ENCODE measurements at regions not wholly inside any gene's neighbourhood (a gene's known extent, or its start where the extent isn't known, plus 50 kb on each side); places are given as distances from the start of the nearest gene placed in this dataset.

GRCh38 chr9:2286825-2287455, 271.8 kb downstream of the SMARCA2 start:
- peaks cover 0 to 5% of the 10 kb centered on the region in 2 donors for H3K4me1 ChIP-seq
- DNase-seq, result no peak
- H3K36me3 ChIP-seq, result no peaks in the 10 kb centered on the region
- no peak overlapping the region for H3K4me3 ChIP-seq (replicated peaks in 1 of 3)
- intact Hi-C loops (cut with DNase I), result no loop called here
- 70 to 78% methylated on average over 5 of the region's 5 CpGs for WGBS, 2 donors
- no peaks in the 10 kb centered on the region for H3K9me3 ChIP-seq
- H3K27me3 ChIP-seq, result no peaks in the 10 kb centered on the region
- no peak overlapping the region for H3K27ac ChIP-seq
- TF ChIP-seq, protein P1, sequence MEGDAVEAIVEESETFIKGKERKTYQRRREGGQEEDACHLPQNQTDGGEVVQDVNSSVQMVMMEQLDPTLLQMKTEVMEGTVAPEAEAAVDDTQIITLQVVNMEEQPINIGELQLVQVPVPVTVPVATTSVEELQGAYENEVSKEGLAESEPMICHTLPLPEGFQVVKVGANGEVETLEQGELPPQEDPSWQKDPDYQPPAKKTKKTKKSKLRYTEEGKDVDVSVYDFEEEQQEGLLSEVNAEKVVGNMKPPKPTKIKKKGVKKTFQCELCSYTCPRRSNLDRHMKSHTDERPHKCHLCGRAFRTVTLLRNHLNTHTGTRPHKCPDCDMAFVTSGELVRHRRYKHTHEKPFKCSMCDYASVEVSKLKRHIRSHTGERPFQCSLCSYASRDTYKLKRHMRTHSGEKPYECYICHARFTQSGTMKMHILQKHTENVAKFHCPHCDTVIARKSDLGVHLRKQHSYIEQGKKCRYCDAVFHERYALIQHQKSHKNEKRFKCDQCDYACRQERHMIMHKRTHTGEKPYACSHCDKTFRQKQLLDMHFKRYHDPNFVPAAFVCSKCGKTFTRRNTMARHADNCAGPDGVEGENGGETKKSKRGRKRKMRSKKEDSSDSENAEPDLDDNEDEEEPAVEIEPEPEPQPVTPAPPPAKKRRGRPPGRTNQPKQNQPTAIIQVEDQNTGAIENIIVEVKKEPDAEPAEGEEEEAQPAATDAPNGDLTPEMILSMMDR (IDR thresholded peaks at IDR 0.05), result no peak
- TF ChIP-seq POLR2A (IDR thresholded peaks at IDR 0.05), result no peak

DNA sequence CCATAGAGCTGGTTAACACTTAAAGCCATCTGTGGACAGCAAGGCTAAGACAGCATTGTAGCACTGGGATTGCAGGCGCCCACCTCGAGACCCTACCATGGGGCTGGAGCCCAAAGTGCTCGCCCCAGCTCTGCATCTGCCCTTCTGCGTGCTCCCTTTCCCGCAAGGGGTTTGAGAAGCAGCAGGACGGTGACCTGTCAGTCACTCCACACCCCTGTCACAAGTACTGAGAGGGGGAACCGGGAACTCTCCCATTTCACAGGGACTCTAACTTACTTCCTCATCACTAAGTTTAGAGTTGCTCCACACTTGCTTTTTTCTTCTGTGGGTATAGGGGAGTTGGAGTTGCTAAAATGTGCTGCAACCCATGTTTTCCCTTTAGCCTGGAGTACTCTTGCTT, 273.2 kb downstream of the SMARCA2 start:
- H3K9me3 ChIP-seq, result no peaks in the 10 kb centered on the region
- no peak for TF ChIP-seq POLR2A (IDR thresholded peaks at IDR 0.05)
- TF ChIP-seq, protein P1 (IDR thresholded peaks at IDR 0.05), result no peak
- no peak overlapping the region for H3K27ac ChIP-seq
- no peak for DNase-seq
- no peaks in the 10 kb centered on the region for H3K36me3 ChIP-seq
- H3K4me3 ChIP-seq (replicated peaks in 1 of 3), result no peak overlapping the region
- WGBS, 2 donors, result 92 to 96% methylated on average over 7 of the region's 7 CpGs
- H3K27me3 ChIP-seq, result no peaks in the 10 kb centered on the region
- H3K4me1 ChIP-seq, result peaks cover 4 to 10% of the 10 kb centered on the region in 2 donors
- intact Hi-C loops (cut with DNase I), result no loop called here

- H3K27me3 ChIP-seq, result no peaks in the 10 kb centered on the region
- intact Hi-C loops (cut with DNase I), result no loop called here
- no peak overlapping the region for H3K27ac ChIP-seq
- H3K4me3 ChIP-seq (replicated peaks in 1 of 3), result no peak overlapping the region
- no peaks in the 10 kb centered on the region for H3K9me3 ChIP-seq
- WGBS, 2 donors, result 64 to 70% methylated on average over 4 of the region's 4 CpGs
- TF ChIP-seq, protein P1 (IDR thresholded peaks at IDR 0.05), result no peak
- no peak for TF ChIP-seq POLR2A (IDR thresholded peaks at IDR 0.05)
- H3K36me3 ChIP-seq, result no peaks in the 10 kb centered on the region
- peak; percentile 37 to 47 for DNase-seq
- peaks cover 4 to 10% of the 10 kb centered on the region in 2 donors for H3K4me1 ChIP-seq
Observed at GRCh38 chr9:2289263-2289662, 274.1 kb downstream of the SMARCA2 start.

- Histone ChIP-seq H3K9me3 (no peaks in the 10 kb centered on the region), H3K4me1 (peaks cover 4 to 10% of the 10 kb centered on the region in 2 donors), H3K27ac (no peak overlapping the region), H3K4me3 (replicated peaks in 1 of 3) (no peak overlapping the region), H3K36me3 (no peaks in the 10 kb centered on the region), H3K27me3 (no peaks in the 10 kb centered on the region)
- DNase-seq, result no peak
- WGBS, 2 donors, result 58 to 65% methylated on average over 1 of the region's 1 CpG
- TF ChIP-seq, protein P1 (IDR thresholded peaks at IDR 0.05), result no peak
- TF ChIP-seq POLR2A (IDR thresholded peaks at IDR 0.05), result no peak
- intact Hi-C loops (cut with DNase I), result no loop called here
Observed at GRCh38 chr9:2290382-2290781, 275.2 kb downstream of the SMARCA2 start.

- H3K4me3 ChIP-seq (replicated peaks in 1 of 3), result no peak overlapping the region
- no peaks in the 10 kb centered on the region for H3K36me3 ChIP-seq
- TF ChIP-seq, protein P1 (IDR thresholded peaks at IDR 0.05), result no peak
- TF ChIP-seq POLR2A (IDR thresholded peaks at IDR 0.05), result no peak
- 50 to 56% methylated on average over 8 of the region's 8 CpGs for WGBS, 2 donors
- intact Hi-C loops (cut with DNase I), result no loop called here
- peak overlapping the region in 1 of 3 donors; percentile 51 for H3K27ac ChIP-seq
- DNase-seq, result peak; percentile 54 to 66
- H3K9me3 ChIP-seq, result no peaks in the 10 kb centered on the region
- peaks cover 4 to 10% of the 10 kb centered on the region in 2 donors for H3K4me1 ChIP-seq
- no peaks in the 10 kb centered on the region for H3K27me3 ChIP-seq
Observed at GRCh38 chr9:2291980-2292704, 277.0 kb downstream of the SMARCA2 start.
